ENCODE measurements at regions not wholly inside any gene's neighbourhood (a gene's known extent, or its start where the extent isn't known, plus 50 kb on each side); places are given as distances from the start of the nearest gene placed in this dataset.

- DNase-seq (ENCODE audit: low read depth), result no peak
These were observed 95.4 kb upstream of the KLHL25 start for GRCh38 chr15:85889956-85890619.

- DNase-seq (ENCODE audit: low read depth), result no peak
These were observed 95.9 kb upstream of the KLHL25 start for GRCh38 chr15:85890620-85890980.

- no peak for DNase-seq (ENCODE audit: low read depth)
These were observed 96.7 kb upstream of the KLHL25 start for GRCh38 chr15:85891470-85891869.

GRCh38 chr15:85892232-85892631 is 97.5 kb upstream of the KLHL25 start:
- DNase-seq (ENCODE audit: low read depth), result no peak

GRCh38 chr15:85897207-85897894 is 102.6 kb upstream of the KLHL25 start:
- no peak for DNase-seq (ENCODE audit: low read depth)

GRCh38 chr15:85897895-85898717 is 103.4 kb upstream of the KLHL25 start:
- DNase-seq (ENCODE audit: low read depth), result peak; percentile 27

- DNase-seq (ENCODE audit: low read depth), result no peak
These were observed 105.2 kb upstream of the KLHL25 start for GRCh38 chr15:85899927-85900326.

- no peak for DNase-seq (ENCODE audit: low read depth)
These were observed 111.2 kb upstream of the KLHL25 start for GRCh38 chr15:85905751-85906450.

- no peak for DNase-seq (ENCODE audit: low read depth)
These were observed 111.9 kb upstream of the KLHL25 start for GRCh38 chr15:85906640-85907039.

GRCh38 chr15:85910834-85911233 is 116.1 kb upstream of the KLHL25 start:
- no peak for DNase-seq (ENCODE audit: low read depth)

GRCh38 chr15:85913461-85913860 is 118.7 kb upstream of the KLHL25 start:
- DNase-seq (ENCODE audit: low read depth), result no peak

GRCh38 chr15:85920956-85921355 is 126.2 kb upstream of the KLHL25 start:
- DNase-seq (ENCODE audit: low read depth), result no peak

GRCh38 chr15:85924088-85924487 is 129.4 kb upstream of the KLHL25 start:
- no peak for DNase-seq (ENCODE audit: low read depth)

GRCh38 chr15:85925649-85926237 is 131.0 kb upstream of the KLHL25 start:
- no peak for DNase-seq (ENCODE audit: low read depth)

- DNase-seq (ENCODE audit: low read depth), result no peak
These were observed 132.1 kb upstream of the KLHL25 start for GRCh38 chr15:85926834-85927233.

GRCh38 chr15:85927931-85928537 is 133.3 kb upstream of the KLHL25 start:
- no peak for DNase-seq (ENCODE audit: low read depth)

GRCh38 chr15:85929786-85930185 is 135.1 kb upstream of the KLHL25 start:
- DNase-seq (ENCODE audit: low read depth), result no peak

GRCh38 chr15:85932391-85932790 is 137.7 kb upstream of the KLHL25 start:
- DNase-seq (ENCODE audit: low read depth), result no peak

- no peak for DNase-seq (ENCODE audit: low read depth)
These were observed 140.0 kb upstream of the KLHL25 start for GRCh38 chr15:85934691-85935090.

GRCh38 chr15:85935182-85935581 is 140.5 kb upstream of the KLHL25 start:
- no peak for DNase-seq (ENCODE audit: low read depth)

- DNase-seq (ENCODE audit: low read depth), result no peak
These were observed 142.0 kb upstream of the AGBL1 start for GRCh38 chr15:85937661-85938060.
